Vagina (tissue), 2 donors: ENCODE measurements at regions not wholly inside any gene's neighbourhood (a gene's known extent, or its start where the extent isn't known, plus 50 kb on each side); places are given as distances from the start of the nearest gene placed in this dataset.

Source experiments
- DNase-seq, 2 donors: peaks; one replicate each; pipeline ENCODE4 v3.0.0-alpha.2; 2017; ENCODE audit errors: extremely low spot score in 2 of 2
- H3K27ac ChIP-seq: fragments of 200-600 bp; sonication (generic); one replicate; pipeline ENCODE4 v1.5.1; 2019
- H3K27me3 ChIP-seq: fragments of 200-600 bp; sonication (generic); one replicate; pipeline ENCODE4 v1.5.1; 2019
- H3K36me3 ChIP-seq, 2 donors: fragments of 200-600 bp; sonication (generic); one replicate each; pipeline ENCODE4 v1.5.1; 2017 to 2019
- H3K4me1 ChIP-seq: fragments of 200-600 bp; sonication (generic); one replicate; pipeline ENCODE4 v1.5.1; 2019
- H3K4me3 ChIP-seq, 2 donors: fragments of 200-600 bp; sonication (generic); 1 replicate in 1 of 2; 2 replicates in 1 of 2; pipeline ENCODE4 v1.5.1; 2016 to 2019
- H3K9me3 ChIP-seq: fragments of 200-600 bp; sonication (generic); one replicate; pipeline ENCODE4 v1.5.1; 2019
- CTCF ChIP-seq, 3 experiments: fragments of 450-650 bp in 2 of 3; fragments of 200-600 bp in 1 of 3; sonication (generic) in 1 of 3; IDR thresholded peaks; one replicate each; pipeline ENCODE4 v1.5.1; 2017 to 2019; ENCODE audit warnings: antibody characterized with exemption in 3 of 3, mild to moderate bottlenecking in 2 of 3, moderate library complexity in 2 of 3
- POLR2A ChIP-seq, 2 donors: fragments of 450-650 bp; IDR thresholded peaks; one replicate each; pipeline ENCODE4 v1.6.1; 2017; ENCODE audit warnings: antibody characterized with exemption in 2 of 2, mild to moderate bottlenecking in 2 of 2, moderate library complexity in 2 of 2
- POLR2AphosphoS5 ChIP-seq, 2 donors: sonication (generic); formaldehyde crosslinking; IDR thresholded peaks; one replicate each; pipeline ENCODE4 v1.9.0; 2017; ENCODE audit warnings: antibody characterized with exemption in 2 of 2, mild to moderate bottlenecking in 2 of 2, low read depth in 1 of 2; ENCODE audit not compliant: insufficient read depth in 1 of 2
- intact Hi-C: fragments of 100-400 bp; cut with DNase I; formaldehyde crosslinking; loops from one replicate; pipeline ENCODE4 v1.15.1; 2023

- intact Hi-C loops = no loop called here
- TF ChIP-seq CTCF (IDR thresholded peaks at IDR 0.05) (no peak), POLR2AphosphoS5 (IDR thresholded peaks at IDR 0.05; ENCODE audit: insufficient read depth in 1 of 2, low read depth in 1 of 2) (no peak), POLR2A (IDR thresholded peaks at IDR 0.05) (no peak)
These were observed 122.5 kb upstream of the VCX start for GRCh38 chrX:7720519-7720918.

GRCh38 chrX:7714351-7714750 is 128.6 kb upstream of the VCX start:
- H3K9me3 ChIP-seq = no peaks in the 10 kb centered on the region
- H3K27ac ChIP-seq = no peak overlapping the region
- DNase-seq = no peak
- intact Hi-C loops = no loop called here
- no peaks in the 10 kb centered on the region for H3K36me3 ChIP-seq
- no peak overlapping the region for H3K4me3 ChIP-seq
- no peaks in the 10 kb centered on the region for H3K27me3 ChIP-seq
- no peaks in the 10 kb centered on the region for H3K4me1 ChIP-seq
- TF ChIP-seq POLR2AphosphoS5 (IDR thresholded peaks at IDR 0.05; ENCODE audit: insufficient read depth in 1 of 2, low read depth in 1 of 2) (no peak), POLR2A (IDR thresholded peaks at IDR 0.05) (no peak)

More at GRCh38 chrX:7720519-7720918, 122.5 kb upstream of the VCX start:
- no peaks in the 10 kb centered on the region for H3K9me3 ChIP-seq
- H3K27me3 ChIP-seq = no peaks in the 10 kb centered on the region
- H3K4me1 ChIP-seq = no peaks in the 10 kb centered on the region
- no peak overlapping the region for H3K4me3 ChIP-seq
- H3K27ac ChIP-seq = no peak overlapping the region
- no peaks in the 10 kb centered on the region for H3K36me3 ChIP-seq
- no peak for DNase-seq

- Histone ChIP-seq H3K27me3 (no peaks in the 10 kb centered on the region), H3K9me3 (no peaks in the 10 kb centered on the region), H3K36me3 (no peaks in the 10 kb centered on the region), H3K27ac (no peak overlapping the region), H3K4me3 (no peak overlapping the region), H3K4me1 (no peaks in the 10 kb centered on the region)
- no peak for DNase-seq
- intact Hi-C loops = no loop called here
- TF ChIP-seq POLR2A (IDR thresholded peaks at IDR 0.05) (no peak), CTCF (IDR thresholded peaks at IDR 0.05) (no peak), POLR2AphosphoS5 (IDR thresholded peaks at IDR 0.05; ENCODE audit: insufficient read depth in 1 of 2, low read depth in 1 of 2) (no peak)
These were observed 131.8 kb upstream of the VCX start for GRCh38 chrX:7711167-7711566.

- H3K9me3 ChIP-seq = no peaks in the 10 kb centered on the region
- H3K4me3 ChIP-seq = no peak overlapping the region
- no peaks in the 10 kb centered on the region for H3K36me3 ChIP-seq
- TF ChIP-seq CTCF (IDR thresholded peaks at IDR 0.05) (no peak), POLR2A (IDR thresholded peaks at IDR 0.05) (no peak)
- no peak for DNase-seq
- no peak overlapping the region for H3K27ac ChIP-seq
- no peaks in the 10 kb centered on the region for H3K27me3 ChIP-seq
- intact Hi-C loops = no loop called here
- no peaks in the 10 kb centered on the region for H3K4me1 ChIP-seq
These were observed 133.1 kb upstream of the VCX start for GRCh38 chrX:7709845-7710244.

- intact Hi-C loops = no loop called here
- TF ChIP-seq POLR2A (IDR thresholded peaks at IDR 0.05) (no peak), POLR2AphosphoS5 (IDR thresholded peaks at IDR 0.05; ENCODE audit: insufficient read depth in 1 of 2, low read depth in 1 of 2) (no peak), CTCF (IDR thresholded peaks at IDR 0.05) (no peak)
- no peak for DNase-seq
- Histone ChIP-seq H3K4me1 (no peaks in the 10 kb centered on the region), H3K4me3 (no peak overlapping the region), H3K36me3 (no peaks in the 10 kb centered on the region), H3K27ac (no peak overlapping the region), H3K27me3 (no peaks in the 10 kb centered on the region), H3K9me3 (no peaks in the 10 kb centered on the region)
These were observed 136.9 kb upstream of the VCX start for GRCh38 chrX:7706032-7706431.

- Histone ChIP-seq H3K4me3 (no peak overlapping the region), H3K9me3 (no peaks in the 10 kb centered on the region), H3K4me1 (no peaks in the 10 kb centered on the region), H3K36me3 (no peaks in the 10 kb centered on the region), H3K27ac (no peak overlapping the region), H3K27me3 (no peaks in the 10 kb centered on the region)
- intact Hi-C loops = no loop called here
- TF ChIP-seq CTCF (IDR thresholded peaks at IDR 0.05) (no peak), POLR2A (IDR thresholded peaks at IDR 0.05) (no peak), POLR2AphosphoS5 (IDR thresholded peaks at IDR 0.05; ENCODE audit: insufficient read depth in 1 of 2, low read depth in 1 of 2) (no peak)
- DNase-seq = no peak
These were observed 138.8 kb upstream of the VCX start for GRCh38 chrX:7704205-7704604.
